ENCODE measurements at regions not wholly inside any gene's neighbourhood (a gene's known extent, or its start where the extent isn't known, plus 50 kb on each side); places are given as distances from the start of the nearest gene placed in this dataset.
"Not testable (repeated sequence)": the region's sequence is repeated elsewhere in the genome, so short reads cannot be mapped to it uniquely, and the experiment has no call there.

DNA sequence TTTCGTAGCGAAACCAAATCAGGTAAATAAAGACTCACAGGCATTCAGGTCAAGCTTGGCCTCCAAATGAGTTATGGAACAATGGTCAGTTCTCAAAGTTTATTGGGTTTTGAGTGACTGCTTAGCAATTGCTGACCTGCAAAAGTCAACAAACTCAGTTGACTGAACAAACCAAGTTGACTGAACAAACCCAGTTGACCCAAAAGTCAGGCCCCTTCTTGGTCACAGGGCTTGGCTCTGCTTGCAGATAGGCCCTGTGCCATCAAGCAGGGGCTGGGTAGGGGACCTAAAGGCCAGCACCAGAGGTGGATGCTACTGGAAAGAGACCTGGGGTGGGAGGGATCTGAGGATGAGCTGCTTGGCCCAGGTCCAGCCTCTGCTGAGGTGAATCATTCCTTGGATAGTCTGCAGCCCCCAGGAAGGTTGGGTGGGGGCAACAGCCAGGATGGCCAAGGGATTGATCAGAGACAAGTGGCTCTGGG lies 64.6 kb downstream of the GADD45G start:
- in situ Hi-C loops (cut with HindIII; ENCODE audit: low pct_ligation_motif_present, low pct_unique_long_range_greater_than_20kb, low sequenced_read_pairs) = no loop called here
- DNase-seq = no peak

DNA sequence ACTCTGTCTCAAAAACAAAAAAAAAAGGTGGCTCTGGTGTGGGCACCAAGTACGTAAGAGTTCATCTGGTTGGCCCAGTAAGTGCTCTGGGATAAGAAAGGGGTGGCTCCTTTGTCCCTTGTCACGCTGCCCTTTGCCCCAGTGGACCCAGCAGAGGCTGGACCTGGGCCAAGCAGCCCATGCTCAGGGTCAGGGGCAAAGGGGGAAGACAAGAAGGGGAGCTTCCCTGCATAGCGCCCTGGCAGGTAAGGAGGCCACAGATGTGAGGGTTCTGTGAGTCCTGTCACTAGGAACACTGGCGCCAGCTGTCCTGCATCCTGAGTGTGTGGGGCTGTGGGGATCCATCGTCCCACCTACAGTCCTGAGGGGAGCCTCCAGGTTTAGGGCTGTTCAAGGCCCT lies 65.3 kb downstream of the GADD45G start:
- in situ Hi-C loops (cut with HindIII; ENCODE audit: low pct_ligation_motif_present, low pct_unique_long_range_greater_than_20kb, low sequenced_read_pairs) = no loop called here
- DNase-seq = no peak

DNA sequence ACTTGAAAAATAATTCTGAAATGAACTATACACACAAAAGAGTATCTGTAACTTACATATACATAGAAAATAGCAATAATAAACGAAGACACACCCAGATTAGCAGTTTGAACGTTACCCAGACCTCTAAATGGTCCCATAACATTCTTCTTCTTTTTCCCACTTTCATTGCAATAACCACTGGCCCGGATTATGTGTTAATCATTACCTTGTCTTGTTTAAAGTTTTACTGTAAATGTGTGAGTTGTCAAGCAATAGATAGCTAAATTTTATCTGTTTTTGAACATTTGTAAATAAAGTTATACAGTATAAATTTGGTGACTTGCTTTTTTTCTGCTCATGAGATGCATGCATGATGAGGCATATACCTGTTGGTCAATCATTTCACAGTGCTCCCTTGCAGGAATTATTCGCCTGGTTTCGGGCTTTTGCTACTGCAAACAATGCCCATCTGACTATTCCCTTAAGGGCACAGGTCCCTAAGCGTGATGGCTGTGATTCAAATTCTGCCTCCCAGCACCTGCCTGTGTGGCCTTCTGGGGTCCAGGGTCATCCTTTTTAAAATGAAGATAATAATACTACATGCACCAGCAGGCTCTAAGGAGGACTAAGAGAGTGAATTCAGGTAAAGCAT lies 66.1 kb downstream of the GADD45G start:
- in situ Hi-C loops (cut with HindIII; ENCODE audit: low pct_ligation_motif_present, low pct_unique_long_range_greater_than_20kb, low sequenced_read_pairs) = no loop called here
- peak; percentile 34 for DNase-seq

- in situ Hi-C loops (cut with HindIII; ENCODE audit: low pct_ligation_motif_present, low pct_unique_long_range_greater_than_20kb, low sequenced_read_pairs) = no loop called here
- DNase-seq = no peak
Observed at GRCh38 chr9:89674667-89675057, 69.8 kb downstream of the GADD45G start.

DNA sequence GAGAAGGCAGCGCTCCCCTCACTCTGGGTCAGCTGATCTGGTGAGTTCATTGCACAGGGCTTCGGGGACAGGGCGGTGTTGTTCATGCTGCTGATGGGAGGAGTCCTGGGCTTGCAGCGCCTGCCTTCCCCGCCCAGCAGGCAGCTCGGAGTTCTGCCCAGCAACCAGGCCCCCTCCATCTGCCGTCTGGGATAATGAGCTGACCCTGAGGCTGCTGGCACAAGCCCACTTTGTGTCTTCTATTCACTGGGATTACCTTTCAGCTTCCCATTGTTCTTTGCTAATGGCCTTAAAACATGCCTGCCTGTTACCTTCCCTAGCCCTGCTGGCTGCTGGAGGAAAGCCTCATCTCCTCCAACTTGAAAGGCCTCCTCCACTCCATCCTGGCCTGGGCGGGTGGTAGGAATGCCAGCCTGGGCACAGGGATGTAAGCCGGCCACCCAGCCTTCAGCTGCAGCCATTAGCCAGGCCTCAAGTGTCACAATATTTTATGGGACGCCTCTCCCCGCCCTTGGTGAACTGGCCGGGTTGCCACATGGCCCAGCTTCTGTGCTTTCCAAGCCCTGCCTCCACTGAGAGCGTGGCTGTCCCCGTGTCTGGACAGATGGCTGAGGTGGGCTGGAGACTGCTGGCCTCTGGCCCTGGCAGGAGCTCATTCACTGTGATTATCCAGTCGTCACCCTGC lies 70.4 kb downstream of the GADD45G start:
- in situ Hi-C loops (cut with HindIII; ENCODE audit: low pct_ligation_motif_present, low pct_unique_long_range_greater_than_20kb, low sequenced_read_pairs) = no loop called here
- no peak for DNase-seq

GRCh38 chr9:89676281-89676680 lies 71.5 kb downstream of the GADD45G start:
- no peak for DNase-seq
- in situ Hi-C loops (cut with HindIII; ENCODE audit: low pct_ligation_motif_present, low pct_unique_long_range_greater_than_20kb, low sequenced_read_pairs) = no loop called here

GRCh38 chr9:89677702-89678395 lies 73.0 kb downstream of the GADD45G start:
- in situ Hi-C loops (cut with HindIII; ENCODE audit: low pct_ligation_motif_present, low pct_unique_long_range_greater_than_20kb, low sequenced_read_pairs) = no loop called here
- no peak for DNase-seq

DNA sequence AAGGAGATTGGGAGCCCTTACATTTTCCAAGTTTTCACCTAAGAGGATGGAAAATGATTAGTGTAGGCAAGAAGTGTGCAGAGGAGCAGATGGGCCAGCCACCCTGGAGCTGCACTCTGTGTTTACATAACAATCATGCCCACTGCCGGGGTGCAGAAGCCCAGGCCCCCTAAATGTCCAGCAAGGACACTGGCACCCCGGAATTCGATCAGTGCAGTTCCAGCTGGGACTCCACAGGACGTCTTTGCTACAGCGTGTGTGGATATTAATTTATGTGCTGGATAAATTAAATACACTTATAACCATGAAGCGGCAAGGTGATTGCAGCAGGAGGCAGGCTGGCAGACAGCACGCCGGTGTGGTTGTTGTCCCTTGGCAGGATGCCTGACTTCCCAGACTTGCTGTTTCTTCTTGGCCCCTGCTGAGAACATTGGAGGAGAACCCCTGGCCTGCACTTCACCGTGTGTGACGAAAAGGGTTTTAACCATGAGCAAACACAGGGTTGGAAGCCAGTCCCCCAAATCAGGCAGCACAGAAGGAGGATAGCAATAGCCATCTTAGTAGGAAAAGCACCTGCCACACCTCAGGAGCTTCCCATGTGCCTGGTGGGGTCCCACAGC lies 73.7 kb downstream of the GADD45G start:
- in situ Hi-C loops (cut with HindIII; ENCODE audit: low pct_ligation_motif_present, low pct_unique_long_range_greater_than_20kb, low sequenced_read_pairs) = no loop called here
- DNase-seq = no peak

DNA sequence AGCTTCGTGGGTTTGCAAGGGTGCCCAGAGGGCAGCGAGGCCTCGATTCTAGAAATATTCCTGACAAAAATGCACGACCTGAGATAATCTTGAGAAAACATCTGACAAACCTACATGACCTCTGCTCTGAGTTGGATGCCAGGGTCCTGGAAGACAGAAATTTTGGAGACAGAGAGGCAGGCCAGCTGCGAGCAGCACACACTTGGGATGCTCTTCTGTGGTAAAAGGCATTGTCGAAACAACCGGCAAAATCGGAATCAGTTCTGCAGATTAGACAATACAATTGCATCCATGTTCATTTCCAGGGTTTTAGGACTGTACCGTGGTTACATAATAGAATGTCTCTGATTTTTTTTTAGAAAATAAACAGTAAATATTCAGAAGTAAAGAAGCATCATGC lies 74.2 kb downstream of the GADD45G start:
- no peak for DNase-seq
- in situ Hi-C loops (cut with HindIII; ENCODE audit: low pct_ligation_motif_present, low pct_unique_long_range_greater_than_20kb, low sequenced_read_pairs) = no loop called here

- in situ Hi-C loops (cut with HindIII; ENCODE audit: low pct_ligation_motif_present, low pct_unique_long_range_greater_than_20kb, low sequenced_read_pairs) = no loop called here
Observed at GRCh38 chr9:89679581-89679980, 74.8 kb downstream of the GADD45G start.

GRCh38 chr9:89680547-89681467 lies 76.0 kb downstream of the GADD45G start:
- DNase-seq = no peak
- in situ Hi-C loops (cut with HindIII; ENCODE audit: low pct_ligation_motif_present, low pct_unique_long_range_greater_than_20kb, low sequenced_read_pairs) = no loop called here

More at GRCh38 chr9:89679581-89679980, 74.8 kb downstream of the GADD45G start:
- DNase-seq = no peak

DNA sequence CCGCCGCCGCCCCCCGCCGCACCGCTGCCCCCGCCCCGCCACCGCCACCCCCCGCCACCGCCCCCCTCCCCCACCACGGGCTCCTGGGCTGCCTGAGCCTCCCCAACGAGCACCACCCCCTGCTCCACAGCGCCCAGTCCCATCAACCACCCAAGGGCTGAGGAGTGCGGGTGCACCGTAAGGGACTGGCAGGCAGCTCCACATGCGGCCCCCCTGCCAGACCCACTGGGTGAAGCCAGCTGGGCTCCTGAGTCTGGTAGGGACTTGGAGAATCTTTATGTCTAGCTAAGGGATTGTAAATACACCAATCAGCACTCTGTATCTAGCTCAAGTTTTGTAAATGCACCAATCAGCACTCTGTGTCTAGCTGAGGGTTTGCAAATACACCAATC lies 76.7 kb downstream of the GADD45G start:
- in situ Hi-C loops (cut with HindIII; ENCODE audit: low pct_ligation_motif_present, low pct_unique_long_range_greater_than_20kb, low sequenced_read_pairs); DNase-seq: not testable (repeated sequence)

DNA sequence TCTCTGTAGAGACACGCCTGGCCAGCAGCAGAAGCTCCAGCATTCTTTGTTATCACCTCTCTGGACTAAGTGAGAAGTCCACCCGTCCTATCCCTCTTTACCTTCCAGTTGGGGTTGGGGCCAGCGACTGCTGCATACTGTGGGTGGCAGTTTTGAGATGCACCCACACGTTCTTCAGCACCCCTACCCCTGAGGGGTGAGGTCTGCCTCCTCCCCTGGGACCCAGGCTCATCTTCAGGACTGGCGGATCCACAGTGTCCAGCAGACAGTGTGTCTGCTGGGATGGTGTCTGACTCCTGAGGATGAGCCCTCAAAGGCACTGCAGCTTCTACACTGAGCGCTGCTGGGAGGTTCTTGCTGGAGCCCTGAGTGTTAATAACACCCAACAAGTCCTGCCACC lies 78.8 kb downstream of the GADD45G start:
- in situ Hi-C loops (cut with HindIII; ENCODE audit: low pct_ligation_motif_present, low pct_unique_long_range_greater_than_20kb, low sequenced_read_pairs) = no loop called here

DNA sequence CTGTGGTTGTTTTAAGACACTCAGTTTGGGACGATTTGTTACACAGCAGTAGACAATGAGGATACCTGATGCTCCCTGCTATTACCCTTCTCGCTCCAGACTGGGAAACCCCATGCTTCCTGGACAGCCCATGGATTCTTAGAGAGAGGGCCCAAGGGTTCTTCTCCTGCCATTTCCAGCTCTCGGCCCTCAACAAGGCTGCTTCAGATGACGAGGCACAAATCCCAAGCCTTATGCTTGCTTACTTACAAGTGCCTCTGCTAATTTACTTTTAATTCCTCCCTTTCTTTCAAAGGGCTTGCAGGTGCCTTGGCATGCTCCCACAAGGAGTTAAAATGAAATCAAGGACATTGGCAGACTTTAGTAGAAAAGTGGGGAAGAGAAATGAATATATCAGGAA lies 79.4 kb downstream of the GADD45G start:
- in situ Hi-C loops (cut with HindIII; ENCODE audit: low pct_ligation_motif_present, low pct_unique_long_range_greater_than_20kb, low sequenced_read_pairs) = no loop called here
- DNase-seq = no peak

More for the DNA sequence above, 78.8 kb downstream of the GADD45G start:
- DNase-seq = no peak

GRCh38 chr9:89684912-89685636 lies 80.3 kb downstream of the GADD45G start:
- DNase-seq = no peak
- in situ Hi-C loops (cut with HindIII; ENCODE audit: low pct_ligation_motif_present, low pct_unique_long_range_greater_than_20kb, low sequenced_read_pairs) = no loop called here

GRCh38 chr9:89685698-89686097 lies 80.9 kb downstream of the GADD45G start:
- in situ Hi-C loops (cut with HindIII; ENCODE audit: low pct_ligation_motif_present, low pct_unique_long_range_greater_than_20kb, low sequenced_read_pairs) = no loop called here
- no peak for DNase-seq

DNA sequence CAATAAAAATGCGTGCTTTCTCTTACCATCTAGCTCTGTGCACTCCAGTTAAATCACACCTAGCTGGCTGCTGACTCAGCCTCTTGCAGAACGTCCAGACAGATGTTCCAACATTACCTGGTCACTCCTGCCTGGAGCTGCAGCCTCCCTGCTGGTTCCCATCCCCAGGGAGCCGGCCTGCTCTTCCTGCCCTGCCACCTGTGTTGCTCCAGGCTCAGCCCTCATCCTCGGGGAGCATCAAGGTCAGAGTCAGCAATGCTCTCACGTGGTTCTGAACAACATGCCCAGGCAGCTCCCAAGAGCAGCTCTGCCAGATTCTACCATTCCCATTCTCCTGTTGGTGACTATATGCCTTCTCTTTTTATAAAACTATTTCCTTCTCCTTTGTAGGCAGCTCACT lies 81.3 kb downstream of the GADD45G start:
- in situ Hi-C loops (cut with HindIII; ENCODE audit: low pct_ligation_motif_present, low pct_unique_long_range_greater_than_20kb, low sequenced_read_pairs) = no loop called here
- no peak for DNase-seq

GRCh38 chr9:89686621-89687020 lies 81.8 kb downstream of the GADD45G start:
- DNase-seq = no peak
- in situ Hi-C loops (cut with HindIII; ENCODE audit: low pct_ligation_motif_present, low pct_unique_long_range_greater_than_20kb, low sequenced_read_pairs) = no loop called here

Data from ACHN (cell line).